HepG2 (cell line): ENCODE measurements at regions not wholly inside any gene's neighbourhood (a gene's known extent, or its start where the extent isn't known, plus 50 kb on each side); places are given as distances from the start of the nearest gene placed in this dataset.

Experiments used
- AGO1 ChIP-seq: fragments of 200-400 bp; formaldehyde crosslinking; IDR thresholded peaks from 2 replicates; pipeline ENCODE4 v1.6.1; 2017; ENCODE audit warnings: mild to moderate bottlenecking, low read depth, low read length, moderate library complexity; ENCODE audit not compliant: poor library complexity, severe bottlenecking
- ARID2 ChIP-seq: sonication (generic); formaldehyde crosslinking; IDR thresholded peaks from 2 replicates; pipeline ENCODE4 v1.8.1; 2022; ENCODE audit warnings: mild to moderate bottlenecking, missing genetic modification reagents, borderline replicate concordance
- CEBPG ChIP-seq: IDR thresholded peaks from 2 replicates; pipeline ENCODE4 v1.6.1; 2016
- CREB1 ChIP-seq, 2 experiments: fragments of 450-650 bp in 1 of 2; IDR thresholded peaks; 2 replicates each; pipeline ENCODE4 v1.6.1; 2016 to 2017; ENCODE audit warnings: control low read depth in 1 of 2, mild to moderate bottlenecking in 1 of 2, missing compliant biosample characterization in 1 of 2, missing genetic modification characterization in 1 of 2
- FOXO1 ChIP-seq: sonication (generic); formaldehyde crosslinking; IDR thresholded peaks from 2 replicates; pipeline ENCODE4 v1.4.0; 2020; ENCODE audit warnings: missing genetic modification reagents
- FOXP4 ChIP-seq: sonication (generic); formaldehyde crosslinking; IDR thresholded peaks from 2 replicates; pipeline ENCODE4 v1.4.0; 2020; ENCODE audit warnings: missing genetic modification reagents
- HBP1 ChIP-seq: IDR thresholded peaks from 2 replicates; pipeline ENCODE4 v1.6.1; 2016; ENCODE audit warnings: low read depth, control low read depth
- ISX ChIP-seq: sonication (generic); formaldehyde crosslinking; conservative IDR thresholded peaks from 2 replicates; pipeline ENCODE4 v1.5.0; 2020; ENCODE audit warnings: missing genetic modification reagents
- JUN ChIP-seq: sonication (generic); formaldehyde crosslinking; IDR thresholded peaks from 2 replicates; pipeline ENCODE4 v1.4.0; 2020; ENCODE audit warnings: mild to moderate bottlenecking, missing genetic modification reagents
- NFKBIZ ChIP-seq: IDR thresholded peaks from 2 replicates; pipeline ENCODE4 v1.6.1; 2018; ENCODE audit warnings: missing genetic modification reagents, missing compliant biosample characterization
- PTBP1 ChIP-seq: fragments of 200-400 bp; formaldehyde crosslinking; IDR thresholded peaks from 2 replicates; pipeline ENCODE4 v1.6.1; 2018; ENCODE audit warnings: low read length, low read depth; ENCODE audit not compliant: poor library complexity, severe bottlenecking
- REPIN1 ChIP-seq: sonication (generic); formaldehyde crosslinking; IDR thresholded peaks from 2 replicates; pipeline ENCODE4 v1.8.0; 2022; ENCODE audit warnings: missing genetic modification reagents, low read depth, mild to moderate bottlenecking, borderline replicate concordance
- RXRA ChIP-seq: sonication (generic); formaldehyde crosslinking; IDR thresholded peaks from 2 replicates; pipeline ENCODE4 v1.5.1; 2020; ENCODE audit warnings: missing genetic modification reagents
- SMYD3 ChIP-seq: sonication (generic); formaldehyde crosslinking; IDR thresholded peaks from 2 replicates; pipeline ENCODE4 v1.8.1; 2023; ENCODE audit warnings: mild to moderate bottlenecking, missing genetic modification reagents
- ZNF3 ChIP-seq: IDR thresholded peaks from 2 replicates; pipeline ENCODE4 v1.7.0; 2017; ENCODE audit warnings: inconsistent platforms
- ZNF354B ChIP-seq: sonication (generic); formaldehyde crosslinking; IDR thresholded peaks from 2 replicates; pipeline ENCODE4 v1.8.0; 2022; ENCODE audit warnings: mild to moderate bottlenecking, missing genetic modification reagents
- ZNF609 ChIP-seq: sonication (generic); formaldehyde crosslinking; IDR thresholded peaks from 2 replicates; pipeline ENCODE4 v1.4.0; 2020; ENCODE audit warnings: mild to moderate bottlenecking, missing genetic modification reagents, borderline replicate concordance
- ZNF770 ChIP-seq: sonication (generic); formaldehyde crosslinking; IDR thresholded peaks from 2 replicates; pipeline ENCODE4 v1.5.0; 2020; ENCODE audit warnings: mild to moderate bottlenecking, missing genetic modification reagents
- ZSCAN12 ChIP-seq: sonication (generic); formaldehyde crosslinking; IDR thresholded peaks from 2 replicates; pipeline ENCODE4 v1.9.0; 2021; ENCODE audit warnings: mild to moderate bottlenecking, missing genetic modification reagents
- ZSCAN29 ChIP-seq: sonication (generic); formaldehyde crosslinking; conservative IDR thresholded peaks from 2 replicates; pipeline ENCODE4 v1.4.0; 2020; ENCODE audit warnings: mild to moderate bottlenecking, missing genetic modification reagents
- ZSCAN30 ChIP-seq: sonication (generic); formaldehyde crosslinking; IDR thresholded peaks from 2 replicates; pipeline ENCODE4 v1.5.0; 2020; ENCODE audit warnings: mild to moderate bottlenecking, missing genetic modification reagents

- TF ChIP-seq ZSCAN30 (CRISPR knock-in tag): no peak
- peak; percentile 70 for TF ChIP-seq NFKBIZ
- peak; percentile 55; the same call in 1 of the 2 replicates for TF ChIP-seq RXRA
- TF ChIP-seq FOXP4 (CRISPR knock-in tag): peak; percentile 93
- peak; percentile 85 for TF ChIP-seq FOXO1 (CRISPR knock-in tag)
- no peak for TF ChIP-seq CREB1 (IDR thresholded peaks at IDR 0.05)
- no peak for TF ChIP-seq CREB1 (CRISPR knock-in tag; IDR thresholded peaks at IDR 0.05)
- TF ChIP-seq ZNF354B (CRISPR knock-in tag): no peak
- peak; percentile 35; the same call in 1 of the 2 replicates for TF ChIP-seq ZNF770 (CRISPR knock-in tag)
- no peak for TF ChIP-seq ZNF3 (CRISPR knock-in tag)
- peak; percentile 23; the same call in 1 of the 2 replicates for TF ChIP-seq CEBPG (CRISPR knock-in tag)
- peak; percentile 79 for TF ChIP-seq JUN (CRISPR knock-in tag)
- TF ChIP-seq ISX (CRISPR knock-in tag): no peak
- TF ChIP-seq SMYD3 (CRISPR knock-in tag): no peak
- TF ChIP-seq ARID2 (CRISPR knock-in tag): no peak
- no peak for TF ChIP-seq ZSCAN12
- TF ChIP-seq REPIN1 (CRISPR knock-in tag): peak; percentile 28; the same call in 1 of the 2 replicates
- peak; percentile 51; the same call in 1 of the 2 replicates for TF ChIP-seq ZSCAN29 (CRISPR knock-in tag)
- TF ChIP-seq HBP1: 0 out of 2 replicates have a peak, but pooled peaks have one; percentile 58
- TF ChIP-seq PTBP1: peak; percentile 79
- TF ChIP-seq AGO1: no peak
- TF ChIP-seq ZNF609 (CRISPR knock-in tag): peak; percentile 70
These were observed 73.2 kb upstream of the MEDAG start (continued) for GRCh38 chr13:30832845-30833332.
